ENCODE measurements at regions not wholly inside any gene's neighbourhood (a gene's known extent, or its start where the extent isn't known, plus 50 kb on each side); places are given as distances from the start of the nearest gene placed in this dataset.

GRCh38 chr3:117842086-117842485 is 1132.5 kb downstream of the TUSC7 start:
- Mint-ChIP-seq H3K27ac (no peak overlapping the region), H3K9me3 (peaks cover 9% of the 10 kb centered on the region; the same call in 1 of the 2 replicates), H3K4me3 (no peak overlapping the region), H3K36me3 (ENCODE audit: low read depth) (no peaks in the 10 kb centered on the region), H3K27me3 (ENCODE audit: insufficient read depth) (no peaks in the 10 kb centered on the region), H3K4me1 (ENCODE audit: low read depth) (no peaks in the 10 kb centered on the region)
- no peak for DNase-seq
- TF ChIP-seq CTCF (IDR thresholded peaks at IDR 0.05): no peak

GRCh38 chr3:117843356-117843755 is 1133.8 kb downstream of the TUSC7 start:
- Mint-ChIP-seq H3K27ac (no peak overlapping the region), H3K4me1 (ENCODE audit: low read depth) (no peaks in the 10 kb centered on the region), H3K27me3 (ENCODE audit: insufficient read depth) (no peaks in the 10 kb centered on the region), H3K9me3 (peaks cover 9% of the 10 kb centered on the region; the same call in 1 of the 2 replicates), H3K4me3 (no peak overlapping the region), H3K36me3 (ENCODE audit: low read depth) (no peaks in the 10 kb centered on the region)
- DNase-seq: no peak
- TF ChIP-seq CTCF (IDR thresholded peaks at IDR 0.05): no peak

GRCh38 chr3:117844676-117845075 is 1135.1 kb downstream of the TUSC7 start:
- Mint-ChIP-seq H3K27ac (no peak overlapping the region), H3K27me3 (ENCODE audit: insufficient read depth) (no peaks in the 10 kb centered on the region), H3K36me3 (ENCODE audit: low read depth) (no peaks in the 10 kb centered on the region), H3K4me3 (no peak overlapping the region), H3K9me3 (peaks cover 11% of the 10 kb centered on the region), H3K4me1 (ENCODE audit: low read depth) (no peaks in the 10 kb centered on the region)
- no peak for TF ChIP-seq CTCF (IDR thresholded peaks at IDR 0.05)
- no peak for DNase-seq

- no peaks in the 10 kb centered on the region for H3K27me3 Mint-ChIP-seq (ENCODE audit: insufficient read depth)
- H3K27ac Mint-ChIP-seq: no peak overlapping the region
- peaks cover 20% of the 10 kb centered on the region for H3K9me3 Mint-ChIP-seq
- TF ChIP-seq CTCF (IDR thresholded peaks at IDR 0.05): no peak
- no peak overlapping the region for H3K4me3 Mint-ChIP-seq
- no peaks in the 10 kb centered on the region for H3K36me3 Mint-ChIP-seq (ENCODE audit: low read depth)
- no peak for DNase-seq
- no peaks in the 10 kb centered on the region for H3K4me1 Mint-ChIP-seq (ENCODE audit: low read depth)
These were observed 1136.7 kb downstream of the TUSC7 start for GRCh38 chr3:117846238-117846637.

GRCh38 chr3:117848606-117849005 is 1139.0 kb downstream of the TUSC7 start:
- Mint-ChIP-seq H3K9me3 (peaks cover 35% of the 10 kb centered on the region), H3K36me3 (ENCODE audit: low read depth) (no peaks in the 10 kb centered on the region), H3K4me3 (no peak overlapping the region), H3K27me3 (ENCODE audit: insufficient read depth) (no peaks in the 10 kb centered on the region; the same call in 1 of the 2 replicates), H3K4me1 (ENCODE audit: low read depth) (no peaks in the 10 kb centered on the region), H3K27ac (no peak overlapping the region)
- TF ChIP-seq CTCF (IDR thresholded peaks at IDR 0.05): no peak
- DNase-seq: no peak
